Epithelial cell of proximal tubule (primary cell): ENCODE measurements at regions not wholly inside any gene's neighbourhood (a gene's known extent, or its start where the extent isn't known, plus 50 kb on each side); places are given as distances from the start of the nearest gene placed in this dataset.

ENCODE experiments used
- DNase-seq: peaks from one replicate; pipeline ENCODE4 v3.0.0-alpha.2; 2011; ENCODE audit warnings: low read depth
- H3K4me3 ChIP-seq: 2 replicates; pipeline ENCODE4 v1.5.1; 2011; ENCODE audit warnings: low read depth, mild to moderate bottlenecking, low read length
- TF ChIP-seq, protein P1 (sequence below): conservative IDR thresholded peaks from 2 replicates; pipeline ENCODE4 v1.5.1; 2012; ENCODE audit warnings: low read depth, mild to moderate bottlenecking, low read length

DNA sequence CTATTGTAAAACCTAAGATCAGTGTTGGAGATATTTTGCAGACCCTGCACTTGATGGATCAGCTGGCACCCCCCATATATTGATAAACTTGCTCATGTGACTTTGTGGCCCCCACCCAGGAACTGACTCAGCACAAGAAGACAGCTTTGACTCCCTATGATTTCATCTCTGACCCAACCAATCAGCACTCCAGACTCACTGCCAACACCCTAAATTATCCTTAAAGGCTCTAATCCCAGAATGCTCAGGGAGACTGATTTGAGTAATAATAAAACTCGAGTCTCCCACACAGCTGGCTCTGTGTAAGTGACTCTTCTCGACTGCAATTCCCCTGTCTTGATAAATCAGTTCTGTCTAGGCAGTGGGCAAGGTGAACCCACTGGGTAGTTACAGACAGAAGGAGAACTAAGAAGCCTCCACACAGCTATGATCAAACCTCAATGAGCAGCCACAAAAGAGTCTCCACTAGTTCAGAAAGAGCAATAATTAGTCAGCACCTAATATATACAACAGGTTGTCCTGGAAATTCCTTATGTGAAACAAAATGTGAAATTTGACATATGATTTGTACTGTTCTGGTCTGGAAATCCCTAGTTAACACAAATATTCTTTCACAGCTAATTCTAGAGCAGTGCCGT is 52.2 kb downstream of the ACTL7B start:
- DNase-seq: no peak
- TF ChIP-seq, protein P1, sequence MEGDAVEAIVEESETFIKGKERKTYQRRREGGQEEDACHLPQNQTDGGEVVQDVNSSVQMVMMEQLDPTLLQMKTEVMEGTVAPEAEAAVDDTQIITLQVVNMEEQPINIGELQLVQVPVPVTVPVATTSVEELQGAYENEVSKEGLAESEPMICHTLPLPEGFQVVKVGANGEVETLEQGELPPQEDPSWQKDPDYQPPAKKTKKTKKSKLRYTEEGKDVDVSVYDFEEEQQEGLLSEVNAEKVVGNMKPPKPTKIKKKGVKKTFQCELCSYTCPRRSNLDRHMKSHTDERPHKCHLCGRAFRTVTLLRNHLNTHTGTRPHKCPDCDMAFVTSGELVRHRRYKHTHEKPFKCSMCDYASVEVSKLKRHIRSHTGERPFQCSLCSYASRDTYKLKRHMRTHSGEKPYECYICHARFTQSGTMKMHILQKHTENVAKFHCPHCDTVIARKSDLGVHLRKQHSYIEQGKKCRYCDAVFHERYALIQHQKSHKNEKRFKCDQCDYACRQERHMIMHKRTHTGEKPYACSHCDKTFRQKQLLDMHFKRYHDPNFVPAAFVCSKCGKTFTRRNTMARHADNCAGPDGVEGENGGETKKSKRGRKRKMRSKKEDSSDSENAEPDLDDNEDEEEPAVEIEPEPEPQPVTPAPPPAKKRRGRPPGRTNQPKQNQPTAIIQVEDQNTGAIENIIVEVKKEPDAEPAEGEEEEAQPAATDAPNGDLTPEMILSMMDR: no peak

DNA sequence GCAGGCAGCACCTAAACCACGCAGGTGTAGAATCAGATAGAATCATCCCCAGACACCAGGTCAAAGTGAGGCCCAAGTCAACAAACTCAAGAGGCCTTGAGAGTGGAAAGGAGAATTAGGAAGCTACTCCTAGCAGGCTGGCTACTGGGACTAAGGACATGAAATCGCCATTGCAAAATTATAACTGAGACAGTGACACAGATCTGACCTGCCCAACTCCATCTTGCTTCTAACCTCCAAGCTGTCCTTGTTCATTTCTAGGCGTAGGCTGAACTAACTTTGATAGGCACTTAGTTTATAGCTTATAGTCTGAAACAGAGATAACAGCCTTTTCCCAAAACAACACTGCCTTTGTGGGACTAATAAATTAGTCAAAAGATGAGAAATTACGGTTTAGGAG is 52.8 kb downstream of the ACTL7B start:
- TF ChIP-seq, protein P1: no peak
- DNase-seq: no peak
- no peak overlapping the region for H3K4me3 ChIP-seq

More for the DNA sequence above, 52.2 kb downstream of the ACTL7B start:
- no peak overlapping the region for H3K4me3 ChIP-seq

DNA sequence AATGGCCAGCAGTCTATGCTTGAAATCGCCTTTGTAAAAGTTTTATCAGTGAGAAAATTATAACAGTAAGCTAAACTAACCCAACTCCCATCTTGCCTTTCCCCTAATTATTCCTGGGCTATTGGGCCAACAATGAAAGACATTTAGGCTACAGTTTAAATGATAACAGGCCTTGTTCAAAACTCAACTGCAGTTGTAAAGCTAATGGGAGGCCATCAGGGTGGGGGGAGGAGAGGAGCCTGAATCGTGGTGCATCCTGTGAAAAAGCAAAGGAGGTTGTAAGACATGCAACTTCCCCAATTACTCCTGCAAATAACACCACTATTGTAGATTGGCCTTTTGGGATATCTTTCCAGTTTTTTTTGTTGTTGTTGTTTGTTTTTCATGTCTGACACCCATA is 53.8 kb downstream of the ACTL7B start:
- no peak overlapping the region for H3K4me3 ChIP-seq
- TF ChIP-seq, protein P1: no peak
- no peak for DNase-seq

DNA sequence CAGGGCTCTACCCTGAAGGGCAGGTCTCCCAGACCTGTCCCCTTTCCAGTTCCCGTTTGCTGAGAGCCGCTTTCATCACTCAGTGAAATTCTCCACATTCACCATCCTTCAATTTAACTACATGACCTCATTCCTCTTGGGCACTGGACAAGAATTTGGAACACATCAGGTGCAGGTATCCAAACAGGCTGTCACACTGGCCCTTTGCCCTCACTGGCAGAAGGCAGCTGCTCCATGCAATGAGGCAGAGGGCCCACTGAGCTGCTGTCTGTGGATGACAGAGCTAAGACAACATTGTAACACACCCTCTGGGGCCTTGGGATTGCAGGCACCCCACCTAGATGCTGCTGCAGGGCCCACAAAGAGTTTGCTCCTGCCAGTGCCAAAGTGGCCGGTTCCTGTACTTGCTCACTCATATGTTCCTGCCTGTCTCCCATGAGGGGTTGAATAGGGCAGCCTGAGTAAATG is 55.1 kb downstream of the ACTL7B start:
- DNase-seq: no peak
- no peak overlapping the region for H3K4me3 ChIP-seq
- TF ChIP-seq, protein P1: no peak

DNA sequence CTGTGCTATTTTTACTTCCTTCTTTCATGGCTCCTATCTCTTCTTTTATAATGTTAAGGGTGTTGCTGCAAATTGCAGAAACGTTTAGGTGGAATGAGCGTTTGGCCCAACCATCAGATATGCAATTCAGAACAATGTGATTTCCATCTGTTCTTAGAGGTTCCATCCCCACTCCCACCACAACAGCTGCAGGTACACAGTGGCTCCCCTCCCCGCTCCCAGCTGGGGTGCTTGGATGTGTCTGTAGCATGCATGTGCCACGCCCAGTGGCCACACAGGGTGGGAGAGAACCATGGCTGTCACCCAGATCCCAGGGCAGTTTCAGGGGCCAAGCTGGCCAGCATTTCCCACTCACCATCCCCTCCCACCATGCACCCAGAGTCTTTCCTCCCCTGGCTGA is 62.2 kb downstream of the ACTL7B start:
- TF ChIP-seq, protein P1: no peak
- H3K4me3 ChIP-seq: no peak overlapping the region
- DNase-seq: no peak

DNA sequence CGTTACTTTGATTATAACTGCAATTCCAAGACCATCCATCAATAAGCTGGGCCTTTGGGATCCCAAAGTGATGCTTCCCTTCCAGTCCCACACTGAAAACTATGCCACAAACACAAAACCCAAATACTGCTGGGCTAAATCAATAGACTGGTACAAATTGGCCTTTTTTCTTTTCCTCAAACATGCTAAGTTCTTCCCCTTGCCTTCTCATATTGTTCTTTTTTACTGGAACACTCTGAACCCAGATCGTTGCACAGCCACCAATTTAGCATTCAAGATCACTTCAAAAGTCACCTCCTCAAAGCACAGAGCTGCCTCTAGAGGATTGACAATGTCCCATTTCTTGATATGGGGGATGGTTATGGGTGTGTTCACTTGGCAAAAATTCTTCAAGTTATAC is 66.0 kb downstream of the ACTL7B start:
- TF ChIP-seq, protein P1: no peak
- DNase-seq: no peak
- no peak overlapping the region for H3K4me3 ChIP-seq

DNA sequence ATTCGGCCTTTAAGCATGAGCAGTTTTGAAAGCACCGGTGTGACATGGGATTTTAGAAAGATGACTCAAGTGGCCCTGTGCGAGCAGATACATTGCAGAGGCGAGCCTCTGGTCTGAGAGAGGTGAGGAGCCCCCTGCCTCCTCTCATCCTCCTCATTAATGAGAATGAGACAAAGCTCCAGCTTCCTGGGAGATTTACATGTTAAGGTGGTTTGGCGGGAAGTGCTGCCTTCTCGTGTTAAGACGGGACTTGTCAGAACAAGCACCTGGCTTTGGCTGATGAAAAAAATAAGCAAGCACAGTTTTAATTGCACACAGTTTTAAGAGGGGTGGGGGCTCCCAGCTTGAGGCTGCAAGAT is 68.1 kb downstream of the ACTL7B start:
- DNase-seq: no peak
- TF ChIP-seq, protein P1: no peak
- H3K4me3 ChIP-seq: no peak overlapping the region
